A673 (cell line): ENCODE measurements at regions not wholly inside any gene's neighbourhood (a gene's known extent, or its start where the extent isn't known, plus 50 kb on each side); places are given as distances from the start of the nearest gene placed in this dataset.

ENCODE experiments used
- EZH2 ChIP-seq: fragments of 200-600 bp; sonication (generic); IDR thresholded peaks from 2 replicates; pipeline ENCODE4 v1.6.1; 2017; ENCODE audit warnings: borderline replicate concordance, low read depth, mild to moderate bottlenecking, mixed read lengths, antibody characterized with exemption, low read length; ENCODE audit not compliant: poor library complexity, severe bottlenecking
- TF ChIP-seq, protein P1 (sequence below): fragments of 300-800, 200-600 bp; sonication (generic); conservative IDR thresholded peaks from 2 replicates; pipeline ENCODE4 v1.5.1; 2017; ENCODE audit warnings: low read depth, mild to moderate bottlenecking, antibody characterized with exemption, low read length, moderate library complexity, mixed read lengths

DNA sequence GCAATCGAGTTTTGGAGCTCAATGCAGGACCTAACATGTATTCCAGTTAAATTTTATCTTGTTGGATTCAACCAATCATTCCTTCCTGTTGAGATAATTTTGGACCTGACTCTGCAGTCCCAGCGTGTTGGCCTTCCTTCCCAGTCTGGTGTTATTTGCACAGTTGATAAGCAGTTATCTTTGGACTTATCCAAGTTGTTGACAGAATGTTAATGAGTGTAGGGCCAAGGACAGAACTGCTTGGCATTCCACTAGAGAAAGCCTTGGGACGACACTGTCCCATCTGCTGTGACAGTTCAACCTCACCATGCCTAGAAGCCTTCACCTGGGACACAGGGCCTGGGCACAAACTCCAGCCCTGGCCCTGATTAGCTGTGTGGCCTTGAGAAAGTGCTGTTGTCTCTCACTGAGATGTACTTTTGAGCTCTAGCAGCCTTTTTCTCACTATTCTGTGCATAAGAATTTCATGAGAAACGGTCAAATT, 104.1 kb upstream of the SLC25A33 start:
- TF ChIP-seq, protein P1, sequence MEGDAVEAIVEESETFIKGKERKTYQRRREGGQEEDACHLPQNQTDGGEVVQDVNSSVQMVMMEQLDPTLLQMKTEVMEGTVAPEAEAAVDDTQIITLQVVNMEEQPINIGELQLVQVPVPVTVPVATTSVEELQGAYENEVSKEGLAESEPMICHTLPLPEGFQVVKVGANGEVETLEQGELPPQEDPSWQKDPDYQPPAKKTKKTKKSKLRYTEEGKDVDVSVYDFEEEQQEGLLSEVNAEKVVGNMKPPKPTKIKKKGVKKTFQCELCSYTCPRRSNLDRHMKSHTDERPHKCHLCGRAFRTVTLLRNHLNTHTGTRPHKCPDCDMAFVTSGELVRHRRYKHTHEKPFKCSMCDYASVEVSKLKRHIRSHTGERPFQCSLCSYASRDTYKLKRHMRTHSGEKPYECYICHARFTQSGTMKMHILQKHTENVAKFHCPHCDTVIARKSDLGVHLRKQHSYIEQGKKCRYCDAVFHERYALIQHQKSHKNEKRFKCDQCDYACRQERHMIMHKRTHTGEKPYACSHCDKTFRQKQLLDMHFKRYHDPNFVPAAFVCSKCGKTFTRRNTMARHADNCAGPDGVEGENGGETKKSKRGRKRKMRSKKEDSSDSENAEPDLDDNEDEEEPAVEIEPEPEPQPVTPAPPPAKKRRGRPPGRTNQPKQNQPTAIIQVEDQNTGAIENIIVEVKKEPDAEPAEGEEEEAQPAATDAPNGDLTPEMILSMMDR: no peak
- TF ChIP-seq EZH2: no peak
